ENCODE measurements at regions not wholly inside any gene's neighbourhood (a gene's known extent, or its start where the extent isn't known, plus 50 kb on each side); places are given as distances from the start of the nearest gene placed in this dataset.
"Not testable (repeated sequence)": the region's sequence is repeated elsewhere in the genome, so short reads cannot be mapped to it uniquely, and the experiment has no call there.

GRCh38 chr13:109702030-109702597 is 84.3 kb downstream of the IRS2 start:
- not testable (repeated sequence) for DNase-seq

GRCh38 chr13:109700176-109700575 is 86.2 kb downstream of the IRS2 start:
- peak; percentile 82 for DNase-seq

GRCh38 chr13:109699628-109700071 is 86.7 kb downstream of the IRS2 start:
- no peak for DNase-seq

GRCh38 chr13:109698779-109699178 is 87.6 kb downstream of the IRS2 start:
- no peak for DNase-seq

GRCh38 chr13:109697936-109698335 is 88.4 kb downstream of the IRS2 start:
- DNase-seq: no peak

- DNase-seq: no peak
These were observed 90.8 kb downstream of the IRS2 start for GRCh38 chr13:109695402-109696190.

- no peak for DNase-seq
These were observed 91.4 kb downstream of the IRS2 start for GRCh38 chr13:109694972-109695371.

- DNase-seq: no peak
These were observed 93.2 kb downstream of the IRS2 start for GRCh38 chr13:109693213-109693612.

- no peak for DNase-seq
These were observed 94.7 kb downstream of the IRS2 start for GRCh38 chr13:109691689-109692088.

GRCh38 chr13:109687559-109688448 is 98.6 kb downstream of the IRS2 start:
- no peak for DNase-seq

GRCh38 chr13:109685203-109685602 is 101.2 kb downstream of the IRS2 start:
- DNase-seq: no peak

GRCh38 chr13:109684824-109685202 is 101.6 kb downstream of the IRS2 start:
- peak; percentile 49 for DNase-seq

- DNase-seq: no peak
These were observed 102.1 kb downstream of the IRS2 start for GRCh38 chr13:109684084-109684823.

- no peak for DNase-seq
These were observed 103.7 kb downstream of the IRS2 start for GRCh38 chr13:109682534-109683244.

- DNase-seq: no peak
These were observed 105.5 kb downstream of the IRS2 start for GRCh38 chr13:109680930-109681329.

- DNase-seq: no peak
These were observed 106.1 kb downstream of the IRS2 start for GRCh38 chr13:109680288-109680687.

- DNase-seq: no peak
These were observed 107.9 kb downstream of the IRS2 start for GRCh38 chr13:109678459-109678858.

- DNase-seq: no peak
These were observed 109.2 kb downstream of the IRS2 start for GRCh38 chr13:109677206-109677605.

GRCh38 chr13:109673477-109673876 is 112.9 kb downstream of the IRS2 start:
- DNase-seq: no peak

- DNase-seq: no peak
These were observed 113.8 kb downstream of the IRS2 start for GRCh38 chr13:109672545-109672944.

GRCh38 chr13:109671919-109672318 is 114.5 kb downstream of the IRS2 start:
- no peak for DNase-seq

GRCh38 chr13:109670776-109671175 is 115.6 kb downstream of the IRS2 start:
- DNase-seq: no peak
